ENCODE measurements at regions not wholly inside any gene's neighbourhood (a gene's known extent, or its start where the extent isn't known, plus 50 kb on each side); places are given as distances from the start of the nearest gene placed in this dataset.

- TF ChIP-seq POLR2A (IDR thresholded peaks at IDR 0.05; ENCODE audit: insufficient read depth in 1 of 2, low read depth in 2 of 2, low read length in 2 of 2), result no peak
- TF ChIP-seq, protein P1, sequence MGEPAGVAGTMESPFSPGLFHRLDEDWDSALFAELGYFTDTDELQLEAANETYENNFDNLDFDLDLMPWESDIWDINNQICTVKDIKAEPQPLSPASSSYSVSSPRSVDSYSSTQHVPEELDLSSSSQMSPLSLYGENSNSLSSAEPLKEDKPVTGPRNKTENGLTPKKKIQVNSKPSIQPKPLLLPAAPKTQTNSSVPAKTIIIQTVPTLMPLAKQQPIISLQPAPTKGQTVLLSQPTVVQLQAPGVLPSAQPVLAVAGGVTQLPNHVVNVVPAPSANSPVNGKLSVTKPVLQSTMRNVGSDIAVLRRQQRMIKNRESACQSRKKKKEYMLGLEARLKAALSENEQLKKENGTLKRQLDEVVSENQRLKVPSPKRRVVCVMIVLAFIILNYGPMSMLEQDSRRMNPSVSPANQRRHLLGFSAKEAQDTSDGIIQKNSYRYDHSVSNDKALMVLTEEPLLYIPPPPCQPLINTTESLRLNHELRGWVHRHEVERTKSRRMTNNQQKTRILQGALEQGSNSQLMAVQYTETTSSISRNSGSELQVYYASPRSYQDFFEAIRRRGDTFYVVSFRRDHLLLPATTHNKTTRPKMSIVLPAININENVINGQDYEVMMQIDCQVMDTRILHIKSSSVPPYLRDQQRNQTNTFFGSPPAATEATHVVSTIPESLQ (CRISPR knock-in tag; conservative IDR thresholded peaks at IDR 0.05), result no peak
- TF ChIP-seq ZMYM2 (CRISPR knock-in tag; IDR thresholded peaks at IDR 0.05), result no peak
- TF ChIP-seq, protein P2, sequence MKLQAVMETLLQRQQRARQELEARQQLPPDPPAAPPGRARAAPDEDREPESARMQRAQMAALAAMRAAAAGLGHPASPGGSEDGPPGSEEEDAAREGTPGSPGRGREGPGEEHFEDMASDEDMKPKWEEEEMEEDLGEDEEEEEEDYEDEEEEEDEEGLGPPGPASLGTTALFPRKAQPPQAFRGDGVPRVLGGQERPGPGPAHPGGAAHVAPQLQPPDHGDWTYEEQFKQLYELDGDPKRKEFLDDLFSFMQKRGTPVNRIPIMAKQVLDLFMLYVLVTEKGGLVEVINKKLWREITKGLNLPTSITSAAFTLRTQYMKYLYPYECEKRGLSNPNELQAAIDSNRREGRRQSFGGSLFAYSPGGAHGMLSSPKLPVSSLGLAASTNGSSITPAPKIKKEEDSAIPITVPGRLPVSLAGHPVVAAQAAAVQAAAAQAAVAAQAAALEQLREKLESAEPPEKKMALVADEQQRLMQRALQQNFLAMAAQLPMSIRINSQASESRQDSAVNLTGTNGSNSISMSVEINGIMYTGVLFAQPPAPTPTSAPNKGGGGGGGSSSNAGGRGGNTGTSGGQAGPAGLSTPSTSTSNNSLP (IDR thresholded peaks at IDR 0.05; ENCODE audit: low read depth, low read length), result no peak
- no peak for TF ChIP-seq PLSCR1 (CRISPR knock-in tag; IDR thresholded peaks at IDR 0.05; ENCODE audit: borderline replicate concordance)
- no peak for TF ChIP-seq ZNF546 (CRISPR knock-in tag; conservative IDR thresholded peaks at IDR 0.05)
- no peak for TF ChIP-seq CEBPB (IDR thresholded peaks at IDR 0.05; ENCODE audit: borderline replicate concordance, low read depth, low read length)
- TF ChIP-seq NFYB (CRISPR knock-in tag; IDR thresholded peaks at IDR 0.05), result no peak
- TF ChIP-seq ZBTB26 (CRISPR knock-in tag; IDR thresholded peaks at IDR 0.05; ENCODE audit: borderline replicate concordance), result no peak
- TF ChIP-seq ZBTB33 (CRISPR knock-in tag; IDR thresholded peaks at IDR 0.05), result no peak
- no peak for TF ChIP-seq GFI1 (CRISPR knock-in tag; IDR thresholded peaks at IDR 0.05; ENCODE audit: borderline replicate concordance)
- TF ChIP-seq ETV6 (CRISPR knock-in tag; conservative IDR thresholded peaks at IDR 0.05), result no peak
- no peak for TF ChIP-seq ZNF317 (CRISPR knock-in tag; IDR thresholded peaks at IDR 0.05)
Measured at GRCh38 chr2:114061566-114062098, 171.7 kb downstream of the ACTR3 start.
